GM21723 (cell line): ENCODE measurements at regions not wholly inside any gene's neighbourhood (a gene's known extent, or its start where the extent isn't known, plus 50 kb on each side); places are given as distances from the start of the nearest gene placed in this dataset.

Experiments used
- ATAC-seq: cut with Tn5 transposase; IDR thresholded peaks from one replicate; pipeline ENCODE4 v1.9.1; 2021; ENCODE audit warnings: mild to moderate bottlenecking, moderate library complexity; ENCODE audit not compliant: unreplicated experiment

DNA sequence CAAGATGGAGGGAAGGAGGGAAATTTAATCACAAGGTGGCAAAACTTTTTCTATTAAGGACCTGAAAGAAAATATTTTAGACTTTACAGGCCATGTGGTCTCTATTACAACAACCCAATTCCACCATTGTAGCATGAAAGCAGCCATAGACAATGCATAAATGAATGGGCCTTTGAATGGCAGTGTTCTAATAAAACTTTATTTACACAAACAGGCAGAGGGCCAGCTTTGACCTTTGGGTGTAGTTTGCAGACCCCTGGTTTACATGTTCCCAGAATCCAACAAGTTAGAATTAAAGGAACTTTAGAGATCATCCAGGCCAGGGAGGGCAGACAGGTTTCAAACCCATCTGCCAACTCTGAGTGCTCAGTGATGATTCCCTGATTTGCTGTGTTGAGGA lies 95.2 kb downstream of the BANF2 start:
- no peak for ATAC-seq

GRCh38 chr20:17794400-17794799 lies 94.6 kb downstream of the BANF2 start:
- ATAC-seq = no peak

GRCh38 chr20:17793986-17794385 lies 94.2 kb downstream of the BANF2 start:
- ATAC-seq = no peak

- no peak for ATAC-seq
Measured at GRCh38 chr20:17790296-17790695, 90.5 kb downstream of the BANF2 start.

GRCh38 chr20:17787816-17788215 lies 88.0 kb downstream of the BANF2 start:
- no peak for ATAC-seq

- no peak for ATAC-seq
Measured at GRCh38 chr20:17786221-17786718, 86.5 kb downstream of the BANF2 start.
